ENCODE measurements at regions not wholly inside any gene's neighbourhood (a gene's known extent, or its start where the extent isn't known, plus 50 kb on each side); places are given as distances from the start of the nearest gene placed in this dataset.

- CTCF ChIA-PET: no interaction called here
- Histone ChIP-seq H3K9me3 (no peaks in the 10 kb centered on the region; the same call in 2 of the 3 replicates), H3K4me1 (no peaks in the 10 kb centered on the region), H3K4me2 (no peak overlapping the region), H3K27ac (no peak overlapping the region), H3K4me3 (no peak overlapping the region)
- ATAC-seq (no peak), DNase-seq (ENCODE audit: low read depth in 1 of 2, low spot score in 1 of 2) (no peak), FAIRE-seq (no peak)
- WGBS (ENCODE audit: missing lambda C conversion rate): 41% methylated on average over 2 of the region's 2 CpGs
- no peak for TF ChIP-seq RARB (CRISPR knock-in tag; IDR thresholded peaks at IDR 0.05)
- no peak for TF ChIP-seq ZSCAN20 (CRISPR knock-in tag; IDR thresholded peaks at IDR 0.05)
- TF ChIP-seq POLR2A (IDR thresholded peaks at IDR 0.05; ENCODE audit: low read length): no peak
- TF ChIP-seq CTCF (IDR thresholded peaks at IDR 0.05): no peak
- no peak for TF ChIP-seq GATA3 (IDR thresholded peaks at IDR 0.05; ENCODE audit: borderline replicate concordance)
- no peak for TF ChIP-seq RNF2 (IDR thresholded peaks at IDR 0.05; ENCODE audit: borderline replicate concordance, low read depth)
- TF ChIP-seq HDAC2 (IDR thresholded peaks at IDR 0.05): no peak
- no peak for TF ChIP-seq CEBPB (IDR thresholded peaks at IDR 0.05)
- TF ChIP-seq FOSL2 (IDR thresholded peaks at IDR 0.05): no peak
- TF ChIP-seq FOSL2 (CRISPR knock-in tag; IDR thresholded peaks at IDR 0.05): no peak
- TF ChIP-seq ZC3H11A (IDR thresholded peaks at IDR 0.05): no peak
- no peak for TF ChIP-seq ZNF302 (CRISPR knock-in tag; IDR thresholded peaks at IDR 0.05)
- TF ChIP-seq MYC (IDR thresholded peaks at IDR 0.05; ENCODE audit: borderline replicate concordance, low read length): no peak
- no peak for TF ChIP-seq HOXA7 (CRISPR knock-in tag; IDR thresholded peaks at IDR 0.05)
- TF ChIP-seq CBX8 (IDR thresholded peaks at IDR 0.05): no peak
- TF ChIP-seq BHLHE40 (IDR thresholded peaks at IDR 0.05; ENCODE audit: low read depth, low read length): no peak
- TF ChIP-seq NR3C1 (IDR thresholded peaks at IDR 0.05): no peak
- POLR2A ChIA-PET: no interaction called here
Measured at GRCh38 chr6:20350215-20350614, 51.5 kb upstream of the E2F3 start.

- no peak overlapping the region for H3K27ac ChIP-seq
- FAIRE-seq (no peak), ATAC-seq (no peak), DNase-seq (ENCODE audit: low read depth in 1 of 2, low spot score in 1 of 2) (no peak)
- 42% methylated on average over 4 of the region's 4 CpGs for WGBS (ENCODE audit: missing lambda C conversion rate)
- no peak overlapping the region for H3K4me2 ChIP-seq
- H3K4me3 ChIP-seq: no peak overlapping the region
- H3K9me3 ChIP-seq: no peaks in the 10 kb centered on the region; the same call in 2 of the 3 replicates
- ChIA-PET POLR2A (no interaction called here), CTCF (no interaction called here)
- no peaks in the 10 kb centered on the region for H3K4me1 ChIP-seq
- no peak for TF ChIP-seq GATA3 (IDR thresholded peaks at IDR 0.05; ENCODE audit: borderline replicate concordance)
- TF ChIP-seq E2F6 (IDR thresholded peaks at IDR 0.05; ENCODE audit: borderline replicate concordance, low read depth): no peak
- TF ChIP-seq NR3C1 (IDR thresholded peaks at IDR 0.05): no peak
- TF ChIP-seq PHF8 (IDR thresholded peaks at IDR 0.05; ENCODE audit: borderline replicate concordance, low read depth): no peak
- no peak for TF ChIP-seq REST (IDR thresholded peaks at IDR 0.05)
- no peak for TF ChIP-seq NPAS2 (CRISPR knock-in tag; IDR thresholded peaks at IDR 0.05; ENCODE audit: borderline replicate concordance)
- TF ChIP-seq SREBF2 (IDR thresholded peaks at IDR 0.05): no peak
- TF ChIP-seq KDM1A (IDR thresholded peaks at IDR 0.05; ENCODE audit: low read depth): no peak
- no peak for TF ChIP-seq HDAC2 (IDR thresholded peaks at IDR 0.05)
- TF ChIP-seq ATOH8 (CRISPR knock-in tag; IDR thresholded peaks at IDR 0.05; ENCODE audit: low read depth): no peak
- no peak for TF ChIP-seq BCL3 (IDR thresholded peaks at IDR 0.05)
- TF ChIP-seq JUN (IDR thresholded peaks at IDR 0.05): no peak
- no peak for TF ChIP-seq HOXA7 (CRISPR knock-in tag; IDR thresholded peaks at IDR 0.05)
- TF ChIP-seq BHLHE40 (IDR thresholded peaks at IDR 0.05; ENCODE audit: low read depth, low read length): no peak
- TF ChIP-seq RCOR1 (IDR thresholded peaks at IDR 0.05; ENCODE audit: low read depth, low read length): no peak
- no peak for TF ChIP-seq HMGXB4 (CRISPR knock-in tag; IDR thresholded peaks at IDR 0.05; ENCODE audit: borderline replicate concordance)
- TF ChIP-seq FOXS1 (CRISPR knock-in tag; IDR thresholded peaks at IDR 0.05): no peak
- TF ChIP-seq MAFK (IDR thresholded peaks at IDR 0.05; ENCODE audit: partially characterized antibody): no peak
Measured at GRCh38 chr6:20351534-20351933, 50.1 kb upstream of the E2F3 start.

Measured in A549 (cell line).